ENCODE measurements at regions not wholly inside any gene's neighbourhood (a gene's known extent, or its start where the extent isn't known, plus 50 kb on each side); places are given as distances from the start of the nearest gene placed in this dataset.

DNA sequence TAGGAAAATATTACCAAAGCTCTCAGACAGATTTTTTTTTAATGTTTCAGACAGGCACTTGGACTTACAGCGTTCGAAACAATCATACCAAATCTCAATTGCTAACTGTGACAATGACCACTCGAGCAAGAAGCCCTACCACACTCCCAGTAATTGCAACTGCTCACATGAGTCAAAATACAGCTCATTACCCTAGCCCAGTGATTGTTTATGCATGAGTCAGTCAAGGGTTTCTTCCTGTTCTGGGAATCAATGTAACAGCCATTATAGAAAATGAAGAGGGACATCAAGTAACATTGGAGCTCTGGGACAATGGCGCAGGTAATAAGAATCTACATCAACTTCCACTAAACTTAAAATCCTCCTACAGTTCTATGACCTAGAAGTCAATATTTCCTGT is 56.1 kb upstream of the SH3GLB1 start:
- TF ChIP-seq CTCF (IDR thresholded peaks at IDR 0.05; ENCODE audit: low read depth, low read length), result no peak
- TF ChIP-seq EZH2phosphoT487 (IDR thresholded peaks at IDR 0.05; ENCODE audit: low read depth), result no peak
